Fibroblast of skin of right quadriceps (primary cell): ENCODE measurements at regions not wholly inside any gene's neighbourhood (a gene's known extent, or its start where the extent isn't known, plus 50 kb on each side); places are given as distances from the start of the nearest gene placed in this dataset.

Experiments
- DNase-seq: peaks from one replicate; pipeline ENCODE4 v3.0.0-alpha.2; 2013

DNA sequence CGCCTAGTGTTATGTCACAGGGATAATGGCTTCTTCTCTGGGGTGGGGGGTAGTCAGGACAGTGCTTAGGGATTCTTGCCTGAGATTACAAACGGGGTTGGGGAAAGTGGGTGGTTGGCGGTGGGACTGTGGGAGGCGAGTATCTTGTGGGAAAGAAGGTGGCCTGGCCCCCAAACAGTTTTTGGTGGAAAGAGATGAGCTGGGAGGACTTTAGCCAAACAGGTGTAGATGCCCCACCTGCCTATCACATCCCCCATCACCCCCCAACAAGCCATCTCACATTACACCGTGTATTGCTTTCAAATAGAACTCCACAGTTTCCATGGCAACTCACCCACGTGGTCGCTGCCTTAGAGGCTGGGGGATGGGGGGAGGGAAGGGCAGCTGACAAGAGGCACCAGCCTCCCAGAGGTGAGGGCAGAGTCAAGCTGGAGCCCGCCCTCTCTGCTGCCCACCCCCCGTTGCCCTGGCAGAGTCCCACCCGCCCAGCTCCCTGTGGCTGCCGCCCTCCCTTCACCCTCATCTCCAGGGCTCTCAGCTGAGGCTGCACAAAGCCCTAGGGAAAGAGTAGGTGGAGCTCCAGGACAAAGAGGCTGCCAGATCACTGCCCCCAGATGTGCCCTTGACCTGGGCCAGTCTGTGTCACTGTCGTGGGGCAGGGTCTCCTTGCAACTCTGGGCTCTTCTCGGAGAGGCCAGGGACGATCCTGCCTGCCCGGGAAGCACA, 98.3 kb downstream of the LRRC74A start:
- DNase-seq = peak; percentile 57

DNA sequence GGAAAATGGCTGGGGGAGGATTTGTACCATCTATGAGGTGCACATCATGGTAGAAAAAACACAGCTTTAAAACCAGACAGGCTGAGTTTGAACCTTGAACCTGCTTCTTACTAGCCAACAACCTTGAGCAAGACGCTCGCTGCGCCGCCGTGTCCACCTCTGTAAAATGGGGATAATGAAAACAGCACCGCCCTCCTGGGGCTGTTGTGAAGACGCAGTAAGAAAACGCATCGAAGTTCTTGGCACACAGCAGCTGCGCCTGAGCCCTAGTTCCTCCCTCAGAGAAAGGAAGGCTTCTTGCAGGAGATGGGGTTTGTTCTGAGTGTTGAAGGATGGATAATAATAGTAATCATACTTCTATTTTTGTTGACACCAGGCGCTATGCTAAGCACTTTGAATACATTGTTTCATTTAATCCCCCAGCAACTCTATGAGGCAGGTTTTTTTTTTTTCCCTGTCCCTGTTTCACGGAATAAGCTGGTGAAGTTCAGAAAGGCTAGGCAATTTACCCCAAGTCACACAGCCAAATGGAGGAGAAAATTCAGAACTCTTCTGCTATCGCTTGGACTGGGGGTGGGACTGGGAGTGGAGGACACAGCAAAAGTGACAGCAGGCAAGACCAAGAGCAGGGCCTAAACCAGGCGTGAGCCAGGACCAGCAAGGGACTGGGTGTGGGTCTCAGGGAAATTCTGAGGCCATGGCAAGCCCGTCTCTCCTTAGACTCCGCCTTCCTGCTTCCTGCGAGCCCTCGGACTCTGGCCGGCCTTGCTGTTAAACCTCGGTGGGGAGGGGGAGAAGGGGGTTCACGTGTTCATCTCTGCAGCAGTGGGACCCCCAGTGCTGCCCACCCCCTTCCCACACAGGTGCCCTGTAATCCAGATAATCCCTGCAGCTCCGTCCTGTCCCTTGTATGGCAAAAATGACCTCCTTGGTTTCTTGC, 97.5 kb downstream of the LRRC74A start:
- DNase-seq = no peak

DNA sequence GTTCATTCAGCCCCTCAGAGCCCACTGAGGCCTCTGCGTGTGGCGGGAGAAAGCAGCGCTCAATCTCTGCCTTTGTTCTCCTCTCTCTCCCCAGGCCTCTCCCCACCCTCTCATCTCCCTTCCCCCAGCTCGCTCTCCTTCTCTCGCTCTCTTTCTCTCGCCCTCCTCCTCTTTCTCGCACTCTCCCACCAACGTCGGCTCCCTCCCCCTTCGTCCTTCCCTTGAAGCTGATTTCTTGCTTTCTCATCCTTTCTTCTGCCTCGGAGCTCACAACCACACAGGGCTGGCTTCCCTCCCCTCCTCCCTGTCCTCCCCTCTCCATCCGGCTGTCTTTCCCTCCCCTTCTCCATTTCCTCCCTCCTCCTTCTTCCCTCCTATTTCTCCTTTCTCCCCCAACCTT, 96.4 kb downstream of the LRRC74A start:
- DNase-seq = peak; percentile 93

DNA sequence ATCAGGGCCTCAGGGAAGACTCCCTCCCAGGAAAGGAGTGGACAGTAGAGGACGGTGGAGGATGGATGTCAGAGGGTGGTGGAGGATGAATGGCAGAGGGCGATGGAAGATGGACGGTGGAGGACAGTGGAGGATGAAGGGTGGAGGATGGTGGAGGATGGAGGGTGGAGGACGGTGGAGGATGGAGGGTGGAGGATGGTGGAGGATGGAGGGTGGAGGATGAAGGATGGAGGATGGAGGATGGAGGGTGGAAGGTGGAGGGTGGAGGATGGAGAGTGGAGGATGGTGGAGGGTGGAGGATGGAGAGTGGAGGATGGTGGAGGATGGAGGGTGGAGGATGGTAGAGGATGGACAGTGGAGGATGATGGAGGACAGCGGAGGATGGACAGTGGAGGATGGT, 95.9 kb downstream of the LRRC74A start:
- no peak for DNase-seq

DNA sequence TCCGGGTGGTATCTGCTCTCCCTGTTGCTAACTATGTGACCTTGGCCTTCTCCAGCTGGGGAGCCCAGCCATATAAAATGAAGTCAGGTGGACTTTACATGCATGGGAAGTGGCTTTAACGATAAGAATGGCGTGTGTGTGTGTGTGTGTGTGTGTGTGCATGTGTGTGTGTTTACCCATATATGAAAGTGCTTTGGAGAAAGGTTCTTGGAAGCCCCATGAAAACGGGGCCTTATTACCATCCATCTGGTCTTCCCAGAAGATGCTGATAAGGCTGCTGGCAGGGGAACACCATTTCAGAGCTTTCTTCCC, 94.8 kb downstream of the LRRC74A start:
- no peak for DNase-seq

DNA sequence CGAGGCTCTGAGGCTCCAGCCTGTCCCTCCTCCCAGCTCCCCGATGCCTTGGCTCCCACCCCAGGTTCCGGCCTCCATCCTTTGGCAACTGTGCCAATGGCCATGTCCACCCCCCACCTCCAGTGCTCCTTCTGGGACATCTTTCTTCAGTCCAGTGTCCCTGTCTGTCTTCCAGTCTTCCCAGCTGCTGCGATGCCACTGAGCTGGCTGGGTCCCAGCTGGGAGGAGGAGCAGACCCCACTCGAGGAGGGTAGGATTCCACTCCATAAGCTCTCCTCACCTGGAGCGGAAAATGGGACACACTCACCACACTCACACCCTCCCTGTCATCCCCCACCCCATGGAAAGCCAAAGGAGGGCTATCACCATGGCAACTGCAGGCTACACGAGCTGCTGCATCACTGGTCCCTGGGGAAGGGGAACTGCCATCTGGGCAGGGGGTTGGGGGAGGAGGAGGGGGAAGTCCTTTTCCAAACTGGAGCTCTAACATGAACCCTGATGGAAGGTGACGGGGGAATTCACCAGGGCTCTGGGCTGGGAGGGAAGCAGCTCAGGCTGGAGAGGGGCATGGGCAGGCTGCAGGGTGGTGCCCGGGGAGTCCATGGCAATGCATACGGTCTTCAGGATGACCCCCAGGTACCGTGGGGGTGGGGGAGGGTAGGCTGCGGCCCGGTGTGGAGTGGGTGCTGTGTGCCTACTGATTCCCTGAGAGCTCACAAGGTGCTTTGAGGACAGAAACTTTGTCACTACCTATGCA, 94.3 kb downstream of the LRRC74A start:
- peak; percentile 86 for DNase-seq

DNA sequence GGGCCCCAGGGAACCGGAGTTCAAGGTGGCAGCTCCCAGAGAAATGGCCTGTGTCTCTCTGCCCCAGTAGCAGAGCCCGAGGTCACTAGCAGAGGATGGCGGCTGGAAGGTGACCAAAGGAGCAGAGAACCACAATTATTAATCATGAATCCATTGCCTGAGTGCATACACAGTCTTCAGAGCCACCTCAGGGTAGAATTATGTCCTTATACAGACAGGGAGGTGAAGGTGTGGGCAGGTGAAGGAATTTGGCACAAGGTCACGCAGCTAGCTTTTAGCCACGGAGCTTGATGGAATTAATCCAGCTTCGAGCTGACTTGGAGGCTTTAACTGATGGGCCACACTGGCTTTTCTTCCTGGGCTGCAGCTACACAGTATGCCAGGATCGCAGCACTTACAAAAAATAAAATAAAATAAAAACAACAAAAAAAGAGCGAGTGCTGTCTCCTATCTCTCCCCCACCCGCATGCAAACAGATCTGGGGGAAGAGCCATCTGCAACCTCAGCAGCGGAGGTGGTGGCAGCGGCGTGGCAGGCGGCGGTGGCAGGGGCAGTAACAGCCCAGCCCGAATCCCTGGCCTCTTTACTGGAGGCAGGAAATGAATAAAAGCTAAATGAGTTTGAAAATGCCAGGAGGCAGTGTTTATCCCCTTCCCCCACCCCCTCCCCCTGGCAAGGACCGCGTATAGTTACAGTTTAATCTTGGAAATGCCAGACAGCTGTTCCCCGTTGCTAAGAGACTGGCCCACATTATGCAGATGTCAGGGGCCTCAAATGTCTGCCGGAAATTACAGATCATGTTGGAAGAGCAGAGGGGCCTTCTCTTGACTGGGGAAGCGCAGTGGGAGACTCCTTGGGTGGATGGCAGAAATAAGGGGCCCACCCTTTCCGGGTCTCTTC, 93.5 kb downstream of the LRRC74A start:
- peak; percentile 95 for DNase-seq
